ACC112 (cell line): ENCODE measurements at regions not wholly inside any gene's neighbourhood (a gene's known extent, or its start where the extent isn't known, plus 50 kb on each side); places are given as distances from the start of the nearest gene placed in this dataset.

Source experiments
- H2AFZ ChIP-seq: fragments of 200-600 bp; sonication (generic); one replicate; pipeline ENCODE4 v1.6.0; 2017; ENCODE audit warnings: antibody characterized with exemption, low read length; ENCODE audit not compliant: unreplicated experiment
- H3K27ac ChIP-seq: fragments of 200-600 bp; sonication (generic); 2 replicates; pipeline ENCODE4 v1.5.1; 2014; ENCODE audit warnings: low read depth, mild to moderate bottlenecking, antibody characterized with exemption, low read length, moderate library complexity
- H3K27me3 ChIP-seq: fragments of 200-600 bp; sonication (generic); 2 replicates; pipeline ENCODE4 v1.6.1; 2014; ENCODE audit warnings: mild to moderate bottlenecking, antibody characterized with exemption, low read length, moderate library complexity, mixed read lengths; ENCODE audit not compliant: insufficient read depth
- H3K36me3 ChIP-seq: fragments of 200-600 bp; sonication (generic); 2 replicates; pipeline ENCODE4 v1.6.1; 2016; ENCODE audit warnings: mild to moderate bottlenecking, antibody characterized with exemption, low read length, moderate library complexity, mixed read lengths; ENCODE audit not compliant: insufficient read depth
- H3K4me1 ChIP-seq: fragments of 200-600 bp; sonication (generic); one replicate; pipeline ENCODE4 v1.6.1; 2016; ENCODE audit warnings: low read length, mixed read lengths; ENCODE audit not compliant: insufficient read depth, unreplicated experiment, control insufficient read depth
- H3K4me3 ChIP-seq: fragments of 200-600 bp; sonication (generic); 2 replicates; pipeline ENCODE4 v1.5.1; 2014; ENCODE audit warnings: mild to moderate bottlenecking, low read depth, low read length
- H3K79me2 ChIP-seq: fragments of 200-600 bp; sonication (generic); one replicate; pipeline ENCODE4 v1.6.0; 2016; ENCODE audit warnings: low read length; ENCODE audit not compliant: control insufficient read depth, unreplicated experiment, insufficient read depth

DNA sequence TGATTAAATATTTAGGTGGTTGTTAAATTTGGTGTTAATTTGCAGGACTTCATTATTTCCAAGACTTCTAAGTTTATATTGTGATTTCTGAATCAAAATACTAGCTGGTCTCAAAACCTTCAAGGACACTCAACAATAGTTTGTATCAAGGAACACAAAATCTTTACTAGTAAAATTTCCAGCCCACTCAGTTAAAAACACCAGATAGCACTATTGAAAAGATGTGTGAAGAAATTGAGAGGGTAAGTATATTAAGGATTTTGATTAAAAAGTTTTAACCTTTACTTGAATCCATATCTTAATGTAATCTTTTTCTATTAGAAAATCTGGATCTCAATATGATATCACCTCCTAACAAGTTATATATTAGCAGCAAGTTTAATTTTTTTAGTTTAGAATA lies 89.3 kb upstream of the UGT8 start:
- no peaks in the 10 kb centered on the region for H3K36me3 ChIP-seq
- no peaks in the 10 kb centered on the region for H3K4me1 ChIP-seq
- no peaks in the 10 kb centered on the region for H3K79me2 ChIP-seq
- H3K27me3 ChIP-seq, result peaks cover 25% of the 10 kb centered on the region
- no peak overlapping the region for H3K27ac ChIP-seq
- no peak overlapping the region for H3K4me3 ChIP-seq
- no peak overlapping the region for H2AFZ ChIP-seq

DNA sequence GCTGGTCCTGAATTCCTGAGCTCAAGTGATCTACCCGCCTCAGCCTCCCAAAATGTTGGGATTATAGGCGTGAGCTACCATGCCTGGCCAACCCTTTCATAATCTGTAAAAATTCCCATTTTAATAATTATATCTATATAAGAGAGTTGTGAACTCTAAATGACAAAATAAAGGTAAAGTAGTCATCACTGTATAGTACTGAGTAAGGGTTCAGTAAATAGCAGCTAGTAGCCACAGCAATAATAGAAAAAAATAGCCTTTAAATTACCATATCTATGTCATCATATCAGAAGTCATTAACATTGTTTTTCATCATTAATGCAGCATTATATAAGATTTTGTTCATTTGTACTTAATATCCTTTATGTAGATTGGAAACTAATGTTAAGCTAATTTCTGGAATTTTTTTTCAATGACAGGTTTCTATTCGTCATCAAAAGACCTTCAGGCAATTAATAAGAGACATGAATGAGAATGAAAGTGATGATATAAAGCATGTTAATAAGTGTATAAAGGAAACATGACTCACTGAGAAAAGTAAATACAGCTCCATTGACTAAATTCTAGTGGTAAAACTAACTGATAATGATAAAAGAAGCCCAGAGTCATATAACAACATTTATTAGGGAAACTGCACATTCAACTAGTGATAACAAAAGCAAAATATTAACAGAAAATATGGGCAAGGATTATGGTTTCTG lies 85.9 kb upstream of the UGT8 start:
- Histone ChIP-seq H3K4me3 (no peak overlapping the region), H3K27ac (no peak overlapping the region), H3K27me3 (peaks cover 16% of the 10 kb centered on the region), H3K4me1 (no peaks in the 10 kb centered on the region), H2AFZ (no peak overlapping the region), H3K36me3 (no peaks in the 10 kb centered on the region), H3K79me2 (no peaks in the 10 kb centered on the region)

DNA sequence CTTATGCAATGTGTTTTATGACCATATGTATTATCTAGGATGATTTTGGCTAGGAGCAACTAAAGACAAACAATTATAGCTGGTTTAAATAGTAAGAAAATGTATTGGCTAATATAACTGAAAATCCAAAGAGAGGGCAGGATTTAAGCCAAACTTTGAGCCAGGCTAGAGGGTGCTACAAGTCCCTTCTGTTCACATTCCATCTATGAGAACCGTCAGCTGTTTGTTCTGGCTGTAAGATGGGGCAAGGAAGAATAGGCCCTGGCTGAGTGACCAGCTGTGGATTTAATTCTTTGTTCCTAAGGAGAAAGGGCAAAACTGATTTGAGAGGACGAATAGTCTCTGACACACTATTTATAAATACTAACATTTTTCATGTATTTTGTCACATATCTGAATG lies 79.2 kb upstream of the UGT8 start:
- no peak overlapping the region for H3K4me3 ChIP-seq
- H3K27me3 ChIP-seq, result no peaks in the 10 kb centered on the region
- H3K27ac ChIP-seq, result no peak overlapping the region
- no peak overlapping the region for H2AFZ ChIP-seq
- H3K36me3 ChIP-seq, result no peaks in the 10 kb centered on the region
- no peaks in the 10 kb centered on the region for H3K79me2 ChIP-seq
- H3K4me1 ChIP-seq, result no peaks in the 10 kb centered on the region

DNA sequence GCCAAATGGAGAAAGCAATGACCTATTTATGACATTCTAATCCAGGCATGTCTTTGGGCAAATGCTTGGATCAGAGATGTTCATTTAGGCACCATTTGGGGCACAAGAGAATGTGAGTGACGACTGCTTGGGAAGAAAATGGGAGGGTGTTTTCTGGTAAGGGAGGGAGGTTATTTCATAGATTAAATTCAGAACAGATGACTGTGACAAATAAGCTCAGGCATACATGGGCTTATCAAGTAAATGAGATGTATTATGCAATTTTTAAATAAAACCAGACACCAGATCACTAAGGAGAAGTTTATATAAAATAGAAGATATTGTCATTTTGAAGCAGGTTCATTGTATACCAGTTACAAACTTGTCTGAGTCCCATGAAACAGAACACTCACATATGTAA lies 71.4 kb upstream of the UGT8 start:
- H3K36me3 ChIP-seq, result no peaks in the 10 kb centered on the region
- no peak overlapping the region for H3K4me3 ChIP-seq
- no peaks in the 10 kb centered on the region for H3K27me3 ChIP-seq
- no peaks in the 10 kb centered on the region for H3K79me2 ChIP-seq
- no peak overlapping the region for H2AFZ ChIP-seq
- no peaks in the 10 kb centered on the region for H3K4me1 ChIP-seq
- no peak overlapping the region for H3K27ac ChIP-seq

DNA sequence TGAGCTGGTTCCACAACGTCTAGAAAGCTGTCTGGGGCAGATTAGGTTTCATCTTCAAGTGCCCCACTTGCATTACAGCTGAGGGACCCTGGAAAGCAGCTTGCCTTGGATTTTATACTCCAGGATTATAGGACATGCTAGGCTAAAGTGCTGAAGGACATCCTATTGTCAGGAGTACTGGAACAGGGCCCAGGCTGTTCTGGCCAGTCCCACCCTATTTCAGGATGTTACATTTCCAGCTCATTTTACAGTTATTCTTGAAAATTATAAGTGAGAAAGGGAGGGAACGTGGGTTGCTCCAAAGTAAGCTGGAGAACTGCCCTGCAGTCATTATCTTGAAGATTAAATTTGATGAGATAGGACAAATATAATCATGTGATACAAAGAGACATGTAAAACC lies 71.0 kb upstream of the UGT8 start:
- Histone ChIP-seq H2AFZ (no peak overlapping the region), H3K79me2 (no peaks in the 10 kb centered on the region), H3K36me3 (no peaks in the 10 kb centered on the region), H3K27ac (no peak overlapping the region), H3K4me1 (no peaks in the 10 kb centered on the region), H3K4me3 (no peak overlapping the region), H3K27me3 (no peaks in the 10 kb centered on the region)

DNA sequence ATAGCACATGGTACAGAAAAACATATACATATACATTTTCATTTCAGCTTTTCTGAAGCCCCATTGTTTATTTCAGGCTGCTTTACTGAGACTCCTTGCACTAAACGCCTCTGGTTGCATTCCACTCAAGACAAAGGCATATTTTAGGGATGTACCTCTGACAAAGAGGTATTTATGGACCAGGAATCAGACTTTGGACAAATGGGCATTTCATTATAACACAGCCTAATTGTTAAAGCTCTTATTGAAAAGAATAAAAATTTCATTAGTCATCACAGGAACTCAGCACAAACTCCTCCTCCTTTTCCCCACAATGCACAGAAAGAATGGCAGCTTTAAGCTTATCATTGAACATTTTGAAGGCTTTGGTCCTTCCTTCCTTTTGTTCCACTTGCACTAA lies 62.9 kb upstream of the UGT8 start:
- Histone ChIP-seq H3K36me3 (no peaks in the 10 kb centered on the region), H3K4me3 (no peak overlapping the region), H2AFZ (no peak overlapping the region), H3K79me2 (no peaks in the 10 kb centered on the region), H3K27me3 (no peaks in the 10 kb centered on the region; the same call in none of the 2 replicates), H3K27ac (no peak overlapping the region), H3K4me1 (no peaks in the 10 kb centered on the region)

DNA sequence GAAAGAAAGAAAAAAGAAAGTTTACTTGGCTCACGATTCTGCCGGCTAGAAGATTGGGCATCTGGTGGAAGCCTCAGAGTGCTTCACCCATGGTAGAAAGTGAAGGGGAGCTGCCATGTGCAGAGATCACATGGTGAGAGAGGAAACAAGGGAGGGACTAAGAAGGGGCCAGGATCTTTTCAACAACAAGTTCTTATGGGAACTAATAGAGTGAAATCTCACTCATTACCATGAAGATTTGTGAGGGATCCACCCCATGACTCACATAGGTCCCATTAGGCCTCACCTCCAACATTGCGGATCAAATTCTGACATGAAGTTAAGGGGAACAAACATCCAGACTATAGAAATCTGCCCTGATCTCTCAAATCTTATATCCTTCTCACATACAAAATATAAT lies 61.3 kb upstream of the UGT8 start:
- Histone ChIP-seq H3K27ac (no peak overlapping the region), H2AFZ (no peak overlapping the region), H3K4me1 (no peaks in the 10 kb centered on the region), H3K27me3 (no peaks in the 10 kb centered on the region; the same call in none of the 2 replicates), H3K4me3 (no peak overlapping the region), H3K36me3 (no peaks in the 10 kb centered on the region), H3K79me2 (no peaks in the 10 kb centered on the region)

DNA sequence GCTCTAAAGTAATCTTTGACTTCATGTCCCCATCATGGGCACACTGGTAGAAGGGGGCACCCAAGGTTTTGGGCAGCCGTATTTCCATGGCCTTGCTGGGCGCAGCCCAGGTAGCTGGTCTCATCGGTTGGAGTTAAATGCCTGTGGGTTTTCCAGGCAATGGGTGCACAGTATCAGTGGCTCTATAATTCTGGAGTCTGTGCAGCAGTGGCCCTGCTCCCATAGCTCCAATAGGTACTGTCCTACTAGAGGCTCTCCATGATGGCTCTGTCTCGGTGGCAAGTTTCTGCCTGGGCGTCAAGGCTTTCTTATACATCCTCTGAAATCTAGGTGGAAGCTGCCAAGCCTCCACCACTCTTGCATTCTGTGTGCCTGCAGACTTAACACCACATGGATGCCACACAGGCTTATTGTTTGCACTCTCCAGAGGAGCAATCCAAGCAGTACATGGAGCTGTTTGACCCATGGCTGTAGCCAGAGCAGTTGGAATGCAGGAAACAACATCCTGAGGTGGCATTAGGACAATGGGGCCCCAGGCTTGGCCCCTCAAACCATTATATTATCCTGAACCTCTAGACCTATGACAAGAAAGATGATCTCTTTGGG lies 60.5 kb upstream of the UGT8 start:
- no peak overlapping the region for H2AFZ ChIP-seq
- no peak overlapping the region for H3K4me3 ChIP-seq
- H3K27me3 ChIP-seq, result no peaks in the 10 kb centered on the region; the same call in none of the 2 replicates
- no peaks in the 10 kb centered on the region for H3K36me3 ChIP-seq
- H3K27ac ChIP-seq, result no peak overlapping the region
- H3K79me2 ChIP-seq, result no peaks in the 10 kb centered on the region
- H3K4me1 ChIP-seq, result no peaks in the 10 kb centered on the region

DNA sequence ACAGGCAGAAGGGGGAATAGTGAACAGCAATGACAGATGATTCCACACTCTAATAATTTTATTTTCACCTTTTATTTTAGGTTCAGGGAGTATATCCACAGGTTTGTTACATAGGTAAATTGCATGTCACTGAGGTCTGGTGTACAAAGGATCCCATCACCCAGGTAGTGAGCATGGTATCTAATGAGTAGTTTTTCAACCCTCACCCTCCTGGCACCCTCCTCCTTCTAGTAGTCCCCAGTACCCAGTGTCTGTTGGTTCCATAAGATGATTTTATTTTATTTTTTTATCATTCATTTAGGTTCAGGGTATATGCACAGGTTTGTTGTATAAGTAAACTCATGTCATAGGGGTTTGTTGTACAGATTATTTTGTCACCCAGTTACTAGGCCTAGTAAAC lies 58.6 kb upstream of the UGT8 start:
- Histone ChIP-seq H3K4me1 (no peaks in the 10 kb centered on the region), H3K27me3 (0 out of 2 replicates have a peak, but pooled peaks cover 2% of the 10 kb centered on the region), H3K4me3 (no peak overlapping the region), H2AFZ (no peak overlapping the region), H3K36me3 (no peaks in the 10 kb centered on the region), H3K79me2 (no peaks in the 10 kb centered on the region), H3K27ac (no peak overlapping the region)

DNA sequence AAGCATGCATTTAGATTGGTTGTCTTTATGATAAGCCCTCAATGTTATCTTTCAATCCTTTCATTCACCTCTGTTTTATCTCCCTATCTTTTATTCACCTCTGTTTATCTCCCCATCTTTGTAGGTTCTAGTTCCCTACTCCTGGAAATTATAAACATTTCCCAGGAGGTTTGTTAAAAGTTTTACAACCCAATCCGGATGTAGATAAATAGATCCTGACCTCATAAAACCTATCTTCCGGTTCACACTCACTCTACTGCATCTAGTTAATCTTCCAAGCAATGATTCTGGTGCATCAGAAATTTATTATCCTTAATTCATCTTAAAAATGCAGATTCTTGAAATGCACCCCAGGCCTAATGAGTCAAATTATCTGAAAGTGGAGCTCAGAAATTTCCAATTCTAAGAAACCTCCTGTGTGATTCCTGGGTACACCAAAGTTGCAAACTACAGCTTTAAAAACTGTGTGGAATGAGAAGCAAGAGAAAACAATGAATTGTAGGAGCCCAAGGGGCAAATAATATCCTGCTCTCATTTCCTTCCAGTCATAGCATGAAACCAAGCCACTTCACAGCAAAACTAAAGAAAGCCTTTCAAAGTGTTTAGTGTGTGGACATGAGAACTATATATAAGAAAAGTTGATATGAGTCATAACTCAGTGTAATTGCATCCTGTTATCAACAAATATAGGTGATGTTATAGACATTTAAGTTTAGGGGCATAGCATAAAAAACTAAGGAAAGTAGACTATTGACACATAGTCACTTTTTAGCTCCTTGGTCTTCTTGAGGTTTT lies 51.1 kb upstream of the UGT8 start:
- no peaks in the 10 kb centered on the region for H3K79me2 ChIP-seq
- H3K4me3 ChIP-seq, result no peak overlapping the region
- H3K27ac ChIP-seq, result no peak overlapping the region
- H3K27me3 ChIP-seq, result 0 out of 2 replicates have a peak, but pooled peaks cover 2% of the 10 kb centered on the region
- H2AFZ ChIP-seq, result no peak overlapping the region
- no peaks in the 10 kb centered on the region for H3K4me1 ChIP-seq
- no peaks in the 10 kb centered on the region for H3K36me3 ChIP-seq
